Neural cell (in vitro differentiated cells): ENCODE measurements at regions not wholly inside any gene's neighbourhood (a gene's known extent, or its start where the extent isn't known, plus 50 kb on each side); places are given as distances from the start of the nearest gene placed in this dataset.

Source experiments
- H2AFZ ChIP-seq: fragments of 200-600, 300-800 bp; sonication (generic), shearing (Covaris generic); 2 replicates; pipeline ENCODE4 v1.6.0; 2014; ENCODE audit warnings: low read depth, mild to moderate bottlenecking, antibody characterized with exemption, low read length, moderate library complexity
- H3F3A ChIP-seq: fragments of 200-600 bp; shearing (Covaris generic); 2 replicates; pipeline ENCODE4 v1.6.1; 2016; ENCODE audit warnings: mild to moderate bottlenecking, moderate library complexity, mixed read lengths, antibody characterized with exemption, low read length; ENCODE audit not compliant: insufficient read depth, poor library complexity, severe bottlenecking
- H3K27ac ChIP-seq: fragments of 200-600, 300-800 bp; sonication (generic), shearing (Covaris generic); 2 replicates; pipeline ENCODE4 v1.5.1; 2014; ENCODE audit warnings: mild to moderate bottlenecking, low read length, moderate library complexity
- H3K27me3 ChIP-seq: fragments of 300-800, 200-600 bp; sonication (generic), shearing (Covaris generic); 2 replicates; pipeline ENCODE4 v1.6.0; 2014; ENCODE audit warnings: mild to moderate bottlenecking, low read depth, low read length, moderate library complexity; ENCODE audit not compliant: insufficient read depth
- H3K36me3 ChIP-seq: fragments of 300-800, 200-600 bp; sonication (generic), shearing (Covaris generic); 2 replicates; pipeline ENCODE4 v1.5.1; 2014; ENCODE audit warnings: mild to moderate bottlenecking, antibody characterized with exemption, low read length, moderate library complexity; ENCODE audit not compliant: insufficient read depth
- H3K4me2 ChIP-seq: fragments of 300-800, 200-600 bp; sonication (generic), shearing (Covaris generic); 2 replicates; pipeline ENCODE4 v1.6.0; 2014; ENCODE audit warnings: mild to moderate bottlenecking, low read length
- H3K4me3 ChIP-seq: fragments of 300-800, 200-600 bp; sonication (generic), shearing (Covaris generic); 2 replicates; pipeline ENCODE4 v1.5.1; 2014; ENCODE audit warnings: mild to moderate bottlenecking, low read length, moderate library complexity
- H3K79me2 ChIP-seq: fragments of 200-600 bp; shearing (Covaris generic); replicated peaks from 2 replicates; pipeline ENCODE4 v1.6.0; 2014; ENCODE audit warnings: mild to moderate bottlenecking, low read length, moderate library complexity; ENCODE audit not compliant: insufficient read depth
- H3K9ac ChIP-seq: fragments of 300-800, 200-600 bp; sonication (generic), shearing (Covaris generic); 2 replicates; pipeline ENCODE4 v1.6.1; 2016; ENCODE audit warnings: mild to moderate bottlenecking, low read length, mixed read lengths
- H3K9me2 ChIP-seq: fragments of 200-600 bp; shearing (Covaris generic); 2 replicates; pipeline ENCODE4 v1.6.1; 2016; ENCODE audit warnings: mild to moderate bottlenecking, low read length, mixed read lengths; ENCODE audit not compliant: insufficient read depth
- H3K9me3 ChIP-seq: fragments of 200-600, 300-800 bp; sonication (generic), shearing (Covaris generic); 2 replicates; pipeline ENCODE4 v1.6.1; 2016; ENCODE audit warnings: mild to moderate bottlenecking, mixed run types, low read length, moderate library complexity, mixed read lengths
- H4K20me1 ChIP-seq: fragments of 200-600 bp; shearing (Covaris generic); 2 replicates; pipeline ENCODE4 v1.6.1; 2016; ENCODE audit warnings: mild to moderate bottlenecking, mixed run types; ENCODE audit not compliant: insufficient read depth
- CTCF ChIP-seq: fragments of 450-650 bp; IDR thresholded peaks from 2 replicates; pipeline ENCODE4 v1.5.1; 2014; ENCODE audit warnings: antibody characterized with exemption, mild to moderate bottlenecking, moderate library complexity; ENCODE audit not compliant: poor library complexity, severe bottlenecking
- EP300 ChIP-seq: fragments of 450-650 bp; conservative IDR thresholded peaks from 2 replicates; pipeline ENCODE4 v1.6.1; 2014; ENCODE audit warnings: antibody characterized with exemption, mild to moderate bottlenecking, moderate library complexity; ENCODE audit not compliant: poor library complexity, severe bottlenecking
- EZH2 ChIP-seq: fragments of 200-600, 300-800 bp; shearing (Covaris generic), sonication (generic); IDR thresholded peaks from 2 replicates; pipeline ENCODE4 v1.6.1; 2014; ENCODE audit warnings: antibody characterized with exemption, low read length, borderline replicate concordance, mild to moderate bottlenecking; ENCODE audit not compliant: insufficient read depth, poor library complexity, severe bottlenecking
- MXI1 ChIP-seq: fragments of 450-650 bp; conservative IDR thresholded peaks from 2 replicates; pipeline ENCODE4 v1.6.1; 2014; ENCODE audit warnings: antibody characterized with exemption, mild to moderate bottlenecking; ENCODE audit not compliant: poor library complexity, severe bottlenecking
- POLR2AphosphoS5 ChIP-seq: IDR thresholded peaks from 2 replicates; pipeline ENCODE4 v1.6.1; 2012
- RAD21 ChIP-seq: fragments of 450-650 bp; conservative IDR thresholded peaks from 2 replicates; pipeline ENCODE4 v1.6.1; 2014; ENCODE audit warnings: antibody characterized with exemption, mild to moderate bottlenecking, moderate library complexity
- REST ChIP-seq: IDR thresholded peaks from 2 replicates; pipeline ENCODE4 v1.6.1; 2012; ENCODE audit warnings: borderline replicate concordance
- SMC3 ChIP-seq: fragments of 450-650 bp; conservative IDR thresholded peaks from 2 replicates; pipeline ENCODE4 v1.6.1; 2014; ENCODE audit warnings: antibody characterized with exemption, mild to moderate bottlenecking, moderate library complexity; ENCODE audit not compliant: poor library complexity
- TAF1 ChIP-seq: IDR thresholded peaks from 2 replicates; pipeline ENCODE4 v1.6.1; 2012; ENCODE audit warnings: low read depth

- H3K4me2 ChIP-seq = no peak overlapping the region
- no peak overlapping the region for H2AFZ ChIP-seq
- no peak overlapping the region for H3K4me3 ChIP-seq
- H3K27me3 ChIP-seq = no peaks in the 10 kb centered on the region
- no peak overlapping the region for H3K9ac ChIP-seq
- TF ChIP-seq RAD21 = no peak
- no peak for TF ChIP-seq TAF1
- TF ChIP-seq EZH2 = no peak
- no peak for TF ChIP-seq POLR2AphosphoS5
- no peak for TF ChIP-seq REST
- no peak for TF ChIP-seq EP300
- no peak for TF ChIP-seq CTCF
- TF ChIP-seq MXI1 = no peak
- no peak for TF ChIP-seq SMC3
- H3K27ac ChIP-seq = no peak overlapping the region
- H3K36me3 ChIP-seq = no peaks in the 10 kb centered on the region
- H4K20me1 ChIP-seq = no peaks in the 10 kb centered on the region
- H3K9me2 ChIP-seq = no peaks in the 10 kb centered on the region
- no peaks in the 10 kb centered on the region for H3F3A ChIP-seq
- H3K9me3 ChIP-seq = no peaks in the 10 kb centered on the region
- H3K79me2 ChIP-seq = no peaks in the 10 kb centered on the region
These were observed 139.6 kb upstream of the WNT4 start for GRCh38 chr1:22282364-22282995.

GRCh38 chr1:22283596-22283995 lies 140.7 kb upstream of the WNT4 start:
- no peaks in the 10 kb centered on the region for H3K36me3 ChIP-seq
- no peak overlapping the region for H3K9ac ChIP-seq
- no peak overlapping the region for H3K4me2 ChIP-seq
- no peak overlapping the region for H3K27ac ChIP-seq
- no peaks in the 10 kb centered on the region for H3K27me3 ChIP-seq
- H3K9me3 ChIP-seq = no peaks in the 10 kb centered on the region
- H3K4me3 ChIP-seq = no peak overlapping the region
- no peaks in the 10 kb centered on the region for H4K20me1 ChIP-seq
- H3K79me2 ChIP-seq = no peaks in the 10 kb centered on the region
- no peak overlapping the region for H2AFZ ChIP-seq
- no peak for TF ChIP-seq POLR2AphosphoS5
- TF ChIP-seq SMC3 = no peak
- TF ChIP-seq CTCF = no peak
- no peak for TF ChIP-seq EP300
- TF ChIP-seq EZH2 = no peak
- no peak for TF ChIP-seq RAD21
- TF ChIP-seq MXI1 = no peak
- TF ChIP-seq REST = no peak
- TF ChIP-seq TAF1 = no peak
- no peaks in the 10 kb centered on the region for H3F3A ChIP-seq
- H3K9me2 ChIP-seq = no peaks in the 10 kb centered on the region
